Nephron (organoid): ENCODE measurements at regions not wholly inside any gene's neighbourhood (a gene's known extent, or its start where the extent isn't known, plus 50 kb on each side); places are given as distances from the start of the nearest gene placed in this dataset.

Source experiments
- H3K27ac Mint-ChIP-seq, 3 experiments: 2 replicates each; pipeline ENCODE4 v1.8.0; 2020; ENCODE audit warnings: mixed read lengths in 3 of 3, mild to moderate bottlenecking in 2 of 3, moderate library complexity in 1 of 3
- H3K27me3 Mint-ChIP-seq: 2 replicates; pipeline ENCODE4 v1.8.0; 2021; ENCODE audit warnings: low read depth, mild to moderate bottlenecking, moderate library complexity, mixed read lengths
- H3K36me3 Mint-ChIP-seq: 2 replicates; pipeline ENCODE4 v1.8.0; 2020; ENCODE audit warnings: low read depth, mixed read lengths
- H3K4me1 Mint-ChIP-seq: 2 replicates; pipeline ENCODE4 v1.8.0; 2020; ENCODE audit warnings: mixed read lengths
- H3K4me3 Mint-ChIP-seq, 3 experiments: 2 replicates each; pipeline ENCODE4 v1.8.0; 2020; ENCODE audit warnings: mild to moderate bottlenecking in 3 of 3, mixed read lengths in 3 of 3, moderate library complexity in 2 of 3
- H3K9me3 Mint-ChIP-seq: 2 replicates; pipeline ENCODE4 v1.8.0; 2020; ENCODE audit warnings: mixed read lengths
- TF ChIP-seq, protein P1 (sequence below), 3 experiments: fragments of 200-600 bp; sonication (generic); IDR thresholded peaks; one replicate each; pipeline ENCODE4 v1.5.0; 2021; ENCODE audit warnings: antibody characterized with exemption in 3 of 3; ENCODE audit not compliant: unreplicated experiment in 3 of 3

- H3K36me3 Mint-ChIP-seq: no peaks in the 10 kb centered on the region
- TF ChIP-seq, protein P1, sequence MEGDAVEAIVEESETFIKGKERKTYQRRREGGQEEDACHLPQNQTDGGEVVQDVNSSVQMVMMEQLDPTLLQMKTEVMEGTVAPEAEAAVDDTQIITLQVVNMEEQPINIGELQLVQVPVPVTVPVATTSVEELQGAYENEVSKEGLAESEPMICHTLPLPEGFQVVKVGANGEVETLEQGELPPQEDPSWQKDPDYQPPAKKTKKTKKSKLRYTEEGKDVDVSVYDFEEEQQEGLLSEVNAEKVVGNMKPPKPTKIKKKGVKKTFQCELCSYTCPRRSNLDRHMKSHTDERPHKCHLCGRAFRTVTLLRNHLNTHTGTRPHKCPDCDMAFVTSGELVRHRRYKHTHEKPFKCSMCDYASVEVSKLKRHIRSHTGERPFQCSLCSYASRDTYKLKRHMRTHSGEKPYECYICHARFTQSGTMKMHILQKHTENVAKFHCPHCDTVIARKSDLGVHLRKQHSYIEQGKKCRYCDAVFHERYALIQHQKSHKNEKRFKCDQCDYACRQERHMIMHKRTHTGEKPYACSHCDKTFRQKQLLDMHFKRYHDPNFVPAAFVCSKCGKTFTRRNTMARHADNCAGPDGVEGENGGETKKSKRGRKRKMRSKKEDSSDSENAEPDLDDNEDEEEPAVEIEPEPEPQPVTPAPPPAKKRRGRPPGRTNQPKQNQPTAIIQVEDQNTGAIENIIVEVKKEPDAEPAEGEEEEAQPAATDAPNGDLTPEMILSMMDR (IDR thresholded peaks at IDR 0.05; ENCODE audit: unreplicated experiment in 3 of 3): no peak
- no peak overlapping the region for H3K4me3 Mint-ChIP-seq
- H3K27ac Mint-ChIP-seq: no peak overlapping the region
- H3K27me3 Mint-ChIP-seq: no peaks in the 10 kb centered on the region
- peaks cover 18% of the 10 kb centered on the region for H3K9me3 Mint-ChIP-seq
- H3K4me1 Mint-ChIP-seq: no peaks in the 10 kb centered on the region
Observed at GRCh38 chr2:88841224-88841929, 149.9 kb downstream of the RPIA start.

DNA sequence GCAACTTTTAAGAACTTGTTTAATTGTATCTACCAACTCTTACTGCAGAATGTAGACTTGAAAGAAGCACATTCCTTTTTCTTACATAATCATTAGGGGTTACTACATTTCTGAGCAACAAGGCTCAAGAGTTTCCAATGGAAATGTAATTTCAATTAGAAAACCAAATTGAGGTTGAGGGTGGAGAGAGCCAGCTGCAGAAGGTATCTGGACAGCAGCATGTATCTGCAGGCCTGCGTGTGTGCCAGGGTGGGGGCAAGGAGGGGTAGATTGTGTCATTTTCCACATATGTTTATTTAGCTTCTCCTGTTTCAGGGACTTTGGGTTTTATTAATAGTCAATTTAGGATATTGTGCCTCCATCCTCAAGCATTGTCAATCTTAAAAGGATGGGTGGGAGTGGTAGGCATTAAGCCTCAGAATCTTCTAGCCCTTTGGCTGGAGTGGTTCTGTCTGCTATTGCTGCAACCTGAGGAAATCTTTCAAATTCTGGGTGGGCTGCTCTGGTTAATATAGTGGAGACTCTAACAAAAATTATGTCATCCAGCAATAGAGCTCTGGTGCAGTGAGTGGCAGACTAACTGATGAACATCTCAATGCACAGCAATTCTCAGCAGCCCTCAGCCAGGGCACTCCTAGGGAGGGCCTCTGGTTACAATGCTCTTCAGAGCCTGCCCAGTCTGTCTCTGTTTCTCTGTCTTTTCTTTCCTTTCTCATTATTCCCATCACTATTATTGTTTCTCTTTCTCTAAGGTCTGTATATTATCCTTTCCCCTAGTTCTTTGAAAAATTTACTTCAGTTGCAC lies 151.4 kb downstream of the RPIA start:
- peaks cover 24% of the 10 kb centered on the region for H3K9me3 Mint-ChIP-seq
- no peaks in the 10 kb centered on the region for H3K4me1 Mint-ChIP-seq
- H3K4me3 Mint-ChIP-seq: no peak overlapping the region
- TF ChIP-seq, protein P1 (IDR thresholded peaks at IDR 0.05; ENCODE audit: unreplicated experiment in 3 of 3): no peak
- no peaks in the 10 kb centered on the region for H3K36me3 Mint-ChIP-seq
- H3K27ac Mint-ChIP-seq: no peak overlapping the region
- H3K27me3 Mint-ChIP-seq: no peaks in the 10 kb centered on the region

DNA sequence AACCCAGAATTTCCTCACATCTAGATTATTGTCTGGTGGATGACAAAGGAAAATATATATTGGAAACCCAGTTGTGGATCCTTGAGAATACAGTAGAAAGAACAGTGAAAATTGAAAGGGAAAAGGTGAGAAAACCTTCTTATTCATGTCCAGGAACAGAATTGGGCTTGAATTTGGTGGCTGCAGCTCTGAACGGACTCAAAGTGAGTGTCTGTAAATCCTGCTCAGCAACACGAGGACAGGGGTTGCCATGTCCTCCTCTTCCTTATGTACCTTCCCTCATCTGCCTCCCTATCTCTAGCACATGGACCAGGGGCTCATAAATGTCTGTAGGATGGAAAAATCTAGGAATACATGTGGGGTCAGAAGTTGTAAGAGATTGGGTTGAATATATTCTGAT lies 152.2 kb downstream of the RPIA start:
- peaks cover 28% of the 10 kb centered on the region for H3K9me3 Mint-ChIP-seq
- no peak overlapping the region for H3K27ac Mint-ChIP-seq
- no peaks in the 10 kb centered on the region for H3K36me3 Mint-ChIP-seq
- H3K27me3 Mint-ChIP-seq: no peaks in the 10 kb centered on the region
- TF ChIP-seq, protein P1 (IDR thresholded peaks at IDR 0.05; ENCODE audit: unreplicated experiment in 3 of 3): no peak
- H3K4me3 Mint-ChIP-seq: no peak overlapping the region
- H3K4me1 Mint-ChIP-seq: no peaks in the 10 kb centered on the region

- Mint-ChIP-seq H3K9me3 (peaks cover 31% of the 10 kb centered on the region), H3K27me3 (no peaks in the 10 kb centered on the region), H3K4me1 (no peaks in the 10 kb centered on the region), H3K4me3 (no peak overlapping the region), H3K36me3 (no peaks in the 10 kb centered on the region), H3K27ac (no peak overlapping the region)
- TF ChIP-seq, protein P1 (IDR thresholded peaks at IDR 0.05; ENCODE audit: unreplicated experiment in 3 of 3): no peak
Observed at GRCh38 chr2:88844960-88845359, 153.5 kb downstream of the RPIA start.

DNA sequence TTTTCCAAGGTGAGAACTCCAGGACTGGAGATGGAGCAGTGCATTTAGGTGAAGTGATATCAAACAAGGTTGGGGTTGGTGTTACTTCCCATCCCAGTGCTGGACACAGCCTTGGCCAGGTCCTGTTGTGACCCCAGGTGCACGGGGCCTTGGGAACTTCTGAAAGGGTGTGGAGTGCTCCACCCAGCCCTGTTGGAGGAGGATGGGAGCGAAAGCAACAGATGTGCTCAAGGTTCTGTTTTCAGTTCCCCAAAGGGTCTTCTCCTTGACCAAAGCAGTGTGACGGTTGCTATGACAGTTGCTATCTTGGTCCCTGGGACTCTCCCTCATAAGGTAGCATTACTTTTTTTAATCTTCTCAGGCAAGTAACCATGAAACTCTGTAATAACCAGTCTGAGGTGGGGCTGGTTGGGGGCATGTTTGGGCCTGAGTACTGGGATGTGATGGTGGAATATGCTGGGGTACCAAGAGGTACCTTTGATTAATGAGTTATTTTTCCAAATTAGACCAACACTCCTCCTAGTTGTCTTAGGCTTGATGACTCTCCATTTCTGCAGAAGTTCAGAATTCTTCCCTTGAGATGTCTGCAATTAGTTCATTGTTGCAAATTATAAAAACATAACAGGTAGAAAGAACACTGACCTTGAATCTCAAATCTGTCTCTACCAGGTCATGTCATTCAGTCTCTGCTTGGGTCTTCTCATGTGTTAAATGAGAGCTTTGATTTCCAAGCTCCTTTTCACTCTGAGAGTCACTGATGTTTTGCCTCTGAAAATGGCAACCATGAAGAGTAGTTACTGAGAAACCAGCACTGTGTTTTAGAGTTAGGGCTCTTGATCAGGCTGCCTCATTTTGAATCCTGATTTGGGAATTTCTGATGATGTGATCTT lies 154.5 kb downstream of the RPIA start:
- H3K4me1 Mint-ChIP-seq: no peaks in the 10 kb centered on the region
- H3K36me3 Mint-ChIP-seq: no peaks in the 10 kb centered on the region
- H3K9me3 Mint-ChIP-seq: peaks cover 37% of the 10 kb centered on the region
- H3K27ac Mint-ChIP-seq: no peak overlapping the region
- TF ChIP-seq, protein P1 (IDR thresholded peaks at IDR 0.05; ENCODE audit: unreplicated experiment in 3 of 3): no peak
- no peaks in the 10 kb centered on the region for H3K27me3 Mint-ChIP-seq
- H3K4me3 Mint-ChIP-seq: no peak overlapping the region
